H9 (cell line): ENCODE measurements at regions not wholly inside any gene's neighbourhood (a gene's known extent, or its start where the extent isn't known, plus 50 kb on each side); places are given as distances from the start of the nearest gene placed in this dataset.

Experiments
- DNase-seq: peaks from one replicate; pipeline ENCODE4 v3.0.0-alpha.2; 2017
- H2AFZ ChIP-seq: one replicate; pipeline ENCODE4 v1.6.1; 2013; ENCODE audit warnings: mild to moderate bottlenecking, low read length, control low read depth, moderate library complexity
- H2AK5ac ChIP-seq: 2 replicates; pipeline ENCODE4 v1.6.1; 2013; ENCODE audit warnings: low read length, control low read depth, mixed read lengths; ENCODE audit not compliant: insufficient read length
- H2BK120ac ChIP-seq: one replicate; pipeline ENCODE4 v1.6.1; 2013; ENCODE audit warnings: low read depth, mild to moderate bottlenecking, low read length, control low read depth, inconsistent platforms; ENCODE audit not compliant: poor library complexity, severe bottlenecking
- H2BK12ac ChIP-seq: 2 replicates; pipeline ENCODE4 v1.6.1; 2013; ENCODE audit warnings: low read length, control low read depth, mixed read lengths, low read depth; ENCODE audit not compliant: insufficient read length
- H2BK15ac ChIP-seq: 2 replicates; pipeline ENCODE4 v1.6.1; 2013; ENCODE audit warnings: low read depth, low read length, control low read depth
- H2BK20ac ChIP-seq: one replicate; pipeline ENCODE4 v1.6.1; 2013; ENCODE audit warnings: low read depth, mild to moderate bottlenecking, low read length, control low read depth, inconsistent platforms; ENCODE audit not compliant: poor library complexity, severe bottlenecking
- H2BK5ac ChIP-seq: 2 replicates; pipeline ENCODE4 v1.6.1; 2013; ENCODE audit warnings: low read length, control low read depth, mixed read lengths; ENCODE audit not compliant: insufficient read length
- H3K14ac ChIP-seq: 2 replicates; pipeline ENCODE4 v1.6.1; 2013; ENCODE audit warnings: low read length, control low read depth; ENCODE audit not compliant: insufficient read depth
- H3K18ac ChIP-seq: 2 replicates; pipeline ENCODE4 v1.6.1; 2013; ENCODE audit warnings: low read depth, mild to moderate bottlenecking, mixed read lengths, low read length, control low read depth; ENCODE audit not compliant: insufficient read length
- H3K23ac ChIP-seq: 2 replicates; pipeline ENCODE4 v1.6.1; 2013; ENCODE audit warnings: low read length, control low read depth, mixed read lengths, low read depth; ENCODE audit not compliant: insufficient read length
- H3K23me2 ChIP-seq: 2 replicates; pipeline ENCODE4 v1.6.1; 2013; ENCODE audit warnings: low read depth, mild to moderate bottlenecking, mixed read lengths, low read length, control low read depth; ENCODE audit not compliant: insufficient read length, poor library complexity, severe bottlenecking
- H3K27ac ChIP-seq: 2 replicates; pipeline ENCODE4 v1.5.1; 2013; ENCODE audit warnings: low read length, control low read depth, mixed read lengths, low read depth; ENCODE audit not compliant: insufficient read length
- H3K27me3 ChIP-seq: 2 replicates; pipeline ENCODE4 v1.6.1; 2013; ENCODE audit warnings: low read length, control low read depth, inconsistent platforms; ENCODE audit not compliant: insufficient read depth
- H3K4ac ChIP-seq: 2 replicates; pipeline ENCODE4 v1.6.1; 2013; ENCODE audit warnings: low read depth, mild to moderate bottlenecking, control low read depth, inconsistent platforms, low read length, moderate library complexity
- H3K4me1 ChIP-seq: 2 replicates; pipeline ENCODE4 v1.6.1; 2013; ENCODE audit warnings: low read length, control low read depth, inconsistent platforms; ENCODE audit not compliant: insufficient read depth
- H3K4me2 ChIP-seq: 2 replicates; pipeline ENCODE4 v1.6.1; 2013; ENCODE audit warnings: low read length, control low read depth, mixed read lengths; ENCODE audit not compliant: insufficient read length, insufficient read depth
- H3K56ac ChIP-seq: 2 replicates; pipeline ENCODE4 v1.6.1; 2013; ENCODE audit warnings: low read depth, mild to moderate bottlenecking, mixed read lengths, low read length, control low read depth; ENCODE audit not compliant: insufficient read length
- H3K79me1 ChIP-seq: 2 replicates; pipeline ENCODE4 v1.6.1; 2013; ENCODE audit warnings: low read depth, mild to moderate bottlenecking, moderate library complexity, low read length, control low read depth, inconsistent platforms; ENCODE audit not compliant: insufficient read depth, poor library complexity, severe bottlenecking
- H3K79me2 ChIP-seq: 2 replicates; pipeline ENCODE4 v1.6.1; 2013; ENCODE audit warnings: low read length, control low read depth, inconsistent platforms; ENCODE audit not compliant: insufficient read depth
- H3K9ac ChIP-seq: 2 replicates; pipeline ENCODE4 v1.6.1; 2013; ENCODE audit warnings: low read length, control low read depth, mixed read lengths; ENCODE audit not compliant: insufficient read length; ENCODE audit errors: extremely low read depth
- H3K9me3 ChIP-seq: one replicate; pipeline ENCODE4 v1.6.1; 2013; ENCODE audit warnings: low read depth, low read length, inconsistent platforms; ENCODE audit not compliant: control insufficient read depth
- H3T11ph ChIP-seq: one replicate; pipeline ENCODE4 v1.6.1; 2013; ENCODE audit warnings: mild to moderate bottlenecking, low read length, control low read depth, inconsistent platforms
- H4K20me1 ChIP-seq: one replicate; pipeline ENCODE4 v1.6.1; 2013; ENCODE audit not compliant: control insufficient read depth, insufficient read length, insufficient read depth
- H4K5ac ChIP-seq: 2 replicates; pipeline ENCODE4 v1.6.1; 2013; ENCODE audit warnings: low read depth, mild to moderate bottlenecking, mixed read lengths, low read length, control low read depth; ENCODE audit not compliant: insufficient read length
- H4K8ac ChIP-seq: replicated peaks from 2 replicates; pipeline ENCODE4 v1.6.1; 2013; ENCODE audit warnings: low read length, control low read depth, mixed read lengths, low read depth; ENCODE audit not compliant: insufficient read length
- H4K91ac ChIP-seq: 2 replicates; pipeline ENCODE4 v1.6.1; 2013; ENCODE audit warnings: low read depth, mild to moderate bottlenecking, moderate library complexity, mixed read lengths, low read length, control low read depth; ENCODE audit not compliant: insufficient read length
- H3K27ac Mint-ChIP-seq, 3 experiments: 2 replicates in 2 of 3; 3 replicates in 1 of 3; pipeline ENCODE4 v1.8.0; 2020 to 2021; ENCODE audit warnings: mixed read lengths in 3 of 3, mild to moderate bottlenecking in 1 of 3, moderate library complexity in 1 of 3
- H3K27me3 Mint-ChIP-seq: 2 replicates; pipeline ENCODE4 v1.8.0; 2021; ENCODE audit warnings: low read depth, mild to moderate bottlenecking, moderate library complexity, mixed read lengths
- H3K36me3 Mint-ChIP-seq, 3 experiments: 2 replicates in 2 of 3; 3 replicates in 1 of 3; pipeline ENCODE4 v1.8.0; 2020 to 2021; ENCODE audit warnings: low read depth in 3 of 3, mixed read lengths in 3 of 3; ENCODE audit not compliant: insufficient read depth in 1 of 3
- H3K4me1 Mint-ChIP-seq, 2 experiments: 2 replicates each; pipeline ENCODE4 v1.8.0; 2020; ENCODE audit warnings: mixed read lengths in 2 of 2
- H3K4me3 Mint-ChIP-seq, 2 experiments: 2 replicates in 1 of 2; 3 replicates in 1 of 2; pipeline ENCODE4 v1.8.0; 2020 to 2021; ENCODE audit warnings: mild to moderate bottlenecking in 2 of 2, mixed read lengths in 2 of 2, moderate library complexity in 1 of 2
- H3K9me3 Mint-ChIP-seq, 2 experiments: 2 replicates in 1 of 2; 3 replicates in 1 of 2; pipeline ENCODE4 v1.8.0; 2020; ENCODE audit warnings: mild to moderate bottlenecking in 2 of 2, mixed read lengths in 2 of 2, moderate library complexity in 1 of 2
- whole genome bisulfite sequencing: extraction: QIAGEN DNeasy Blood & Tissue Kit; methylation state at CpG from one replicate; pipeline ENCODE4 v1.1.7; 2013; ENCODE audit warnings: missing lambda C conversion rate, low lambda C conversion rate, mixed read lengths; ENCODE audit not compliant: insufficient read length; ENCODE audit errors: extremely low coverage; 5-methylcytosine and 5-hydroxymethylcytosine counted together
- TF ChIP-seq, protein P1 (sequence below): fragments of 200-600 bp; sonication (generic); conservative IDR thresholded peaks from 3 replicates; pipeline ENCODE4 v1.8.0; 2021; ENCODE audit warnings: antibody characterized with exemption, mild to moderate bottlenecking

DNA sequence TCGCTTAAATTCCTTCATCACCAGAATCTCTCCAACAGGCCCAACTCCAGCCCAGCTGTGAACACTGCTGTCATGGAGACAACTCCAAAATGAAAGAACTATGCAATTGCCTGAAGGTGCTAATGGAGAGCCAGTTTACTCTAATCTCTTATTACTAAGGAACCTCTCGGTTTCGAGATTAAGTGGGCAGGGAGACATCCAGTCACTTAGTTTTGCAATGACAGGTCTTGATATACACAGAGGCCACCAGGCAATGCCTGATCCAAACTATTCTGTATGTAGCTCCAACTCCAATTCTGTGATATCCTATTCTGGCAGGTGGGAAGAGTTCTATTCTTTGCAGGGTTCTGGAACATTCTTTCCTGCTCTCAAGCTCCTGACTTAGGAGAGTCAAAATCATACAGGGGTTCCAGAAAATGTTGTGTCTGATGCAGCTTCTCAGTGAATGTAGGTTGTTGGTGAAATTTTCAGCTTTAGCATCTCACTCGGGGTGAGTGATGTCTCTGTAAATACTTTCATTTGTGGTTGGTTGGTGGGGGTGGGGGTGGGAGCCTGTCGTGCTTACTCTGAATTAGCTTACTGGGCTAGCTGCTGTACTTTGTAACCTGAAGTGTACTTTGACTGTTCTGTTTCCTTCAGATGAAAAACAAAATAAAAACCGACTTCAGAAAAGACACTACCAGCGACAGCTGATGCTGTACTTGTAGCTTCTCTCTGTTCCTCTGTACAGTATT lies 170.9 kb downstream of the PALM2AKAP2 start:
- no peak overlapping the region for H3K18ac ChIP-seq
- no peak overlapping the region for H2BK20ac ChIP-seq
- no peaks in the 10 kb centered on the region for H3K4me1 ChIP-seq
- no peak overlapping the region for H2BK15ac ChIP-seq
- no peak overlapping the region for H3K23ac ChIP-seq
- Mint-ChIP-seq H3K9me3 (no peaks in the 10 kb centered on the region), H3K36me3 (no peaks in the 10 kb centered on the region), H3K27ac (no peak overlapping the region), H3K4me3 (no peak overlapping the region), H3K4me1 (peaks cover 4 to 5% of the 10 kb centered on the region in 2 experiments; a peak in 2 of 4 replicates), H3K27me3 (no peaks in the 10 kb centered on the region)
- no peak overlapping the region for H2BK120ac ChIP-seq
- H2AK5ac ChIP-seq = no peak overlapping the region
- H2BK12ac ChIP-seq = no peak overlapping the region
- H3K4me2 ChIP-seq = no peak overlapping the region
- DNase-seq = no peak
- H4K20me1 ChIP-seq = no peaks in the 10 kb centered on the region
- H4K5ac ChIP-seq = no peak overlapping the region
- no peak overlapping the region for H2BK5ac ChIP-seq
- no peaks in the 10 kb centered on the region for H3K79me1 ChIP-seq
- no peaks in the 10 kb centered on the region for H3K79me2 ChIP-seq
- no peak overlapping the region for H3K27ac ChIP-seq
- no peak overlapping the region for H4K91ac ChIP-seq
- H2AFZ ChIP-seq = no peak overlapping the region
- WGBS = no CpG with 5 or more reads among the region's 7 CpGs
- H4K8ac ChIP-seq = no peak overlapping the region
- H3K14ac ChIP-seq = no peak overlapping the region
- TF ChIP-seq, protein P1, sequence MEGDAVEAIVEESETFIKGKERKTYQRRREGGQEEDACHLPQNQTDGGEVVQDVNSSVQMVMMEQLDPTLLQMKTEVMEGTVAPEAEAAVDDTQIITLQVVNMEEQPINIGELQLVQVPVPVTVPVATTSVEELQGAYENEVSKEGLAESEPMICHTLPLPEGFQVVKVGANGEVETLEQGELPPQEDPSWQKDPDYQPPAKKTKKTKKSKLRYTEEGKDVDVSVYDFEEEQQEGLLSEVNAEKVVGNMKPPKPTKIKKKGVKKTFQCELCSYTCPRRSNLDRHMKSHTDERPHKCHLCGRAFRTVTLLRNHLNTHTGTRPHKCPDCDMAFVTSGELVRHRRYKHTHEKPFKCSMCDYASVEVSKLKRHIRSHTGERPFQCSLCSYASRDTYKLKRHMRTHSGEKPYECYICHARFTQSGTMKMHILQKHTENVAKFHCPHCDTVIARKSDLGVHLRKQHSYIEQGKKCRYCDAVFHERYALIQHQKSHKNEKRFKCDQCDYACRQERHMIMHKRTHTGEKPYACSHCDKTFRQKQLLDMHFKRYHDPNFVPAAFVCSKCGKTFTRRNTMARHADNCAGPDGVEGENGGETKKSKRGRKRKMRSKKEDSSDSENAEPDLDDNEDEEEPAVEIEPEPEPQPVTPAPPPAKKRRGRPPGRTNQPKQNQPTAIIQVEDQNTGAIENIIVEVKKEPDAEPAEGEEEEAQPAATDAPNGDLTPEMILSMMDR = no peak
- H3K4ac ChIP-seq = no peak overlapping the region
- no peaks in the 10 kb centered on the region for H3K27me3 ChIP-seq
- no peak overlapping the region for H3K9ac ChIP-seq
- H3K23me2 ChIP-seq = no peaks in the 10 kb centered on the region
- no peaks in the 10 kb centered on the region for H3K9me3 ChIP-seq
- H3K56ac ChIP-seq = no peak overlapping the region
- H3T11ph ChIP-seq = no peak overlapping the region
